Vagina (tissue), 2 donors: ENCODE measurements at regions not wholly inside any gene's neighbourhood (a gene's known extent, or its start where the extent isn't known, plus 50 kb on each side); places are given as distances from the start of the nearest gene placed in this dataset.

Experiments used
- DNase-seq, 2 donors: peaks; one replicate each; pipeline ENCODE4 v3.0.0-alpha.2; 2017; ENCODE audit errors: extremely low spot score in 2 of 2
- H3K27ac ChIP-seq: fragments of 200-600 bp; sonication (generic); one replicate; pipeline ENCODE4 v1.5.1; 2019
- H3K27me3 ChIP-seq: fragments of 200-600 bp; sonication (generic); one replicate; pipeline ENCODE4 v1.5.1; 2019
- H3K36me3 ChIP-seq, 2 donors: fragments of 200-600 bp; sonication (generic); one replicate each; pipeline ENCODE4 v1.5.1; 2017 to 2019
- H3K4me1 ChIP-seq: fragments of 200-600 bp; sonication (generic); one replicate; pipeline ENCODE4 v1.5.1; 2019
- H3K4me3 ChIP-seq, 2 donors: fragments of 200-600 bp; sonication (generic); 1 replicate in 1 of 2; 2 replicates in 1 of 2; pipeline ENCODE4 v1.5.1; 2016 to 2019
- H3K9me3 ChIP-seq: fragments of 200-600 bp; sonication (generic); one replicate; pipeline ENCODE4 v1.5.1; 2019
- CTCF ChIP-seq, 3 experiments: fragments of 450-650 bp in 2 of 3; fragments of 200-600 bp in 1 of 3; sonication (generic) in 1 of 3; IDR thresholded peaks; one replicate each; pipeline ENCODE4 v1.5.1; 2017 to 2019; ENCODE audit warnings: antibody characterized with exemption in 3 of 3, mild to moderate bottlenecking in 2 of 3, moderate library complexity in 2 of 3
- POLR2A ChIP-seq, 2 donors: fragments of 450-650 bp; IDR thresholded peaks; one replicate each; pipeline ENCODE4 v1.6.1; 2017; ENCODE audit warnings: antibody characterized with exemption in 2 of 2, mild to moderate bottlenecking in 2 of 2, moderate library complexity in 2 of 2
- POLR2AphosphoS5 ChIP-seq, 2 donors: sonication (generic); formaldehyde crosslinking; IDR thresholded peaks; one replicate each; pipeline ENCODE4 v1.9.0; 2017; ENCODE audit warnings: antibody characterized with exemption in 2 of 2, mild to moderate bottlenecking in 2 of 2, low read depth in 1 of 2; ENCODE audit not compliant: insufficient read depth in 1 of 2
- intact Hi-C: fragments of 100-400 bp; cut with DNase I; formaldehyde crosslinking; loops from one replicate; pipeline ENCODE4 v1.15.1; 2023

- DNase-seq = no peak
- intact Hi-C loops = no loop called here
- TF ChIP-seq CTCF (IDR thresholded peaks at IDR 0.05) (no peak), POLR2AphosphoS5 (IDR thresholded peaks at IDR 0.05; ENCODE audit: insufficient read depth in 1 of 2, low read depth in 1 of 2) (no peak), POLR2A (IDR thresholded peaks at IDR 0.05) (no peak)
- Histone ChIP-seq H3K27ac (no peak overlapping the region), H3K4me3 (no peak overlapping the region), H3K4me1 (no peaks in the 10 kb centered on the region), H3K27me3 (no peaks in the 10 kb centered on the region), H3K9me3 (no peaks in the 10 kb centered on the region), H3K36me3 (no peaks in the 10 kb centered on the region)
Measured at GRCh38 chr1:203934027-203934426, 72.6 kb downstream of the SNRPE start.

GRCh38 chr1:203934651-203935050 lies 73.3 kb downstream of the SNRPE start:
- intact Hi-C loops = no loop called here
- TF ChIP-seq POLR2A (IDR thresholded peaks at IDR 0.05) = no peak
- TF ChIP-seq CTCF (IDR thresholded peaks at IDR 0.05) = no peak
- TF ChIP-seq POLR2AphosphoS5 (IDR thresholded peaks at IDR 0.05; ENCODE audit: insufficient read depth in 1 of 2, low read depth in 1 of 2) = no peak

DNA sequence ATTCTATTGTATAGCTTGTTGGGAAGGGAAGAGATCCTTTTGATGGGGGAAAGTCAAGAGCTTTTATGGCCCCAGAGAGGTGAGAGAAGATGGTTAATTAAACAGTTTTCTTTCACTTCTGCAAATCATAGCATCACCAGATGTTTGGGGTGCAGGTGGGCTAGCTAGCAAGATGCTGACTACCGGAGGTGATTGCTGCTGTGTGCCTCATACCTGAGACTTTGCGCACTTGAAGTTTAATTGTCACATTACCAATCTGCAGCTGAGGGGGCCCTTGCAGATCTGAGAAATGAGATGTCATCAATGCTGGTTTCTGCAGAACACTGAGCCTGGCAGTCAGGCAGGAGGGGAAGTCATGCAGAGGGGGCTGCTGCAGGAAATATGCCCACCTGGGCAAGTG lies 73.9 kb downstream of the SNRPE start:
- H3K27me3 ChIP-seq = no peaks in the 10 kb centered on the region
- DNase-seq = no peak
- no peaks in the 10 kb centered on the region for H3K36me3 ChIP-seq
- TF ChIP-seq CTCF (IDR thresholded peaks at IDR 0.05) = no peak
- no peak for TF ChIP-seq POLR2AphosphoS5 (IDR thresholded peaks at IDR 0.05; ENCODE audit: insufficient read depth in 1 of 2, low read depth in 1 of 2)
- TF ChIP-seq POLR2A (IDR thresholded peaks at IDR 0.05) = no peak
- H3K9me3 ChIP-seq = no peaks in the 10 kb centered on the region
- no peak overlapping the region for H3K27ac ChIP-seq
- no peak overlapping the region for H3K4me3 ChIP-seq
- H3K4me1 ChIP-seq = no peaks in the 10 kb centered on the region
- intact Hi-C loops = no loop called here

More at GRCh38 chr1:203934651-203935050, 73.3 kb downstream of the SNRPE start:
- Histone ChIP-seq H3K27me3 (no peaks in the 10 kb centered on the region), H3K4me1 (no peaks in the 10 kb centered on the region), H3K4me3 (no peak overlapping the region), H3K9me3 (no peaks in the 10 kb centered on the region), H3K36me3 (no peaks in the 10 kb centered on the region), H3K27ac (no peak overlapping the region)
- DNase-seq = no peak

GRCh38 chr1:203937678-203938330 lies 76.4 kb downstream of the SNRPE start:
- Histone ChIP-seq H3K27me3 (no peaks in the 10 kb centered on the region), H3K4me3 (no peak overlapping the region), H3K4me1 (no peaks in the 10 kb centered on the region), H3K9me3 (no peaks in the 10 kb centered on the region), H3K36me3 (no peaks in the 10 kb centered on the region), H3K27ac (no peak overlapping the region)
- DNase-seq = no peak
- intact Hi-C loops = no loop called here
- no peak for TF ChIP-seq CTCF (IDR thresholded peaks at IDR 0.05)
- no peak for TF ChIP-seq POLR2A (IDR thresholded peaks at IDR 0.05)
- no peak for TF ChIP-seq POLR2AphosphoS5 (IDR thresholded peaks at IDR 0.05; ENCODE audit: insufficient read depth in 1 of 2, low read depth in 1 of 2)

- no peak overlapping the region for H3K27ac ChIP-seq
- H3K4me3 ChIP-seq = no peak overlapping the region
- H3K9me3 ChIP-seq = no peaks in the 10 kb centered on the region
- no peaks in the 10 kb centered on the region for H3K4me1 ChIP-seq
- intact Hi-C loops = no loop called here
- no peaks in the 10 kb centered on the region for H3K36me3 ChIP-seq
- TF ChIP-seq POLR2AphosphoS5 (IDR thresholded peaks at IDR 0.05; ENCODE audit: insufficient read depth in 1 of 2, low read depth in 1 of 2) = no peak
- no peak for TF ChIP-seq POLR2A (IDR thresholded peaks at IDR 0.05)
- no peaks in the 10 kb centered on the region for H3K27me3 ChIP-seq
- no peak for DNase-seq
Measured at GRCh38 chr1:203944651-203945404, 83.4 kb downstream of the SNRPE start.
